Middle frontal gyrus (tissue), 1 donor: ENCODE measurements at regions not wholly inside any gene's neighbourhood (a gene's known extent, or its start where the extent isn't known, plus 50 kb on each side); places are given as distances from the start of the nearest gene placed in this dataset.
"Not testable (repeated sequence)": the region's sequence is repeated elsewhere in the genome, so short reads cannot be mapped to it uniquely, and the experiment has no call there.

Source experiments
- DNase-seq: peaks from one replicate; pipeline ENCODE4 v3.0.0-alpha.2; 2015; ENCODE audit warnings: low spot score; ENCODE audit errors: extremely low spot score

DNA sequence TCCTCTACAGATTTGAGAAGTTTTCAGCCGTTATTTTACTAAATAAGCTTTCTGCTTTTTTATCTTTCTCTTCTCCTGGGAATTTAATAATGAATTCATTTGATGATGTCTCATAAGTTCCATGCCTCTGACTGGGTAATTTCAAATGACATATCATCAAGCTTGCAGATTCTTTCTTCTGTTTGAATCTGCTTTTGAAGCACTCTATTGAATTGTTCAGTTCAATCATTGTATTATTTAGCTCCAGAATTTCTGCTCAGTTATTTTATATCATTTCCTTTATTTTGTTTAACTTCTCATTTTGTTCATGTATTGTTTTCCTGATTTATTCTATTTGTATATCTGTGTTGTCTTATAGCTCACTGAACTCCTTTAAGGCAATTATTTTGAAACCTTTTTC lies 196.9 kb upstream of the CNTNAP2 start:
- DNase-seq, result no peak

DNA sequence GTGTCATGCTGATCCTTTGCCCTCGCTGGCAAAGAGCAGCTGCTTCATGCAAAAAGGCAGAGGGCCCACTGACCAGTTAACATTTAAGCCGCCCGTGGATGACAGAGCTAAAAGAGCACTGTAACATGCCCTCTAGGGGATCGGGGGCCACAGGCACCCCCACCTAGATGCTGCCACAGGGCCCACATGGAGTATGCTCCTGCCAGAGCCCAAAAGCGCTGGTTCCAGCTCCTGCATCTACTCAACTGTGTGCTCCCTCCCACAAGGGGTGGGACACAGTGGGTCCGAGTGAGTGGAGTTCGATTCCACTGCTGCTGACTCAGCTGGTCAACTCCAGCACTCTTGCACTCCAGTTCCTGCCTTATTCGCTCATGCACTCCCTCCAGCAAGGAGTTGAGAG lies 199.8 kb upstream of the CNTNAP2 start:
- DNase-seq, result no peak

DNA sequence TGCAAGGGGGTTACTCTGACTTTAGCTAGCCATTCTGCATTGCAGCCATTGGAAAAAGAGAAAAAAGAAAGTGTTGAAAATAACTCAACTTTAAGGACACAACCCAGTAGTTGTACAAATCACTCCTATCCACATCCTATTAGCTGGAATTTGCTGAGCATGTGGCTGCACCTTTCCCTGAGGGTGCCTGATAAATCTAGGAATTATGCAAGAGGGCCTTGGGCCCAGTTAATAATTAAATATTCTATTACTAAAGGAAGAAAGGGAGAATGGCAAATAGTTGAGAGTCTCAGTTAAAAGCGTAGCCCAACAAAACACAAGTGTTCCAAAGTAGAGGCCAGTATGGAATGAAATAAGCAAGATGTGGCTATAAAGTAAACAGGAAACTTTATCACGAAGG lies 200.9 kb upstream of the CNTNAP2 start:
- DNase-seq, result no peak

DNA sequence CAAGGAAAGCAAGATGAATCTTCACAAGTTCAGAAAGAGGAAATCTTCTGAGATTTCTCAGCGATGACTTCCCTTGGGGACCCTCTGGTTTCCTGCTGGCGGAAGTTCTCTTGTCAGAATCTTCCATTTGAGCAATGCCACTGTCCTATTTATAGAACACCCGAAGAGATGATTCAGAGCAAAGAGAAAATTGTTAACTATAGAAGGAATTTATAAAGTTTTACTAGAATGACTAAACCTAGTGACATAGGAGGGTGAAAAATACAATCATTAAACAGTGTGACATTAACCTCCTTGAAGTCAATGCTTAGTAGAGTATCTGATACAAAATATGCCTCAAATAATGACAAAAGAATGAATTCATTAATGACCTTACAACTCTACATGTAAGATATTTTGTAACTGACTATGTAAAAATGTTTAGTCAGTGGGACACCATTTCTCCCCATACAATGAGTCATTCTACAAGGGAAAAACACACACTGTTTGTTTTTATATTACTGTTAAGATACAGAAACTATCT lies 206.5 kb upstream of the CNTNAP2 start:
- DNase-seq, result no peak

DNA sequence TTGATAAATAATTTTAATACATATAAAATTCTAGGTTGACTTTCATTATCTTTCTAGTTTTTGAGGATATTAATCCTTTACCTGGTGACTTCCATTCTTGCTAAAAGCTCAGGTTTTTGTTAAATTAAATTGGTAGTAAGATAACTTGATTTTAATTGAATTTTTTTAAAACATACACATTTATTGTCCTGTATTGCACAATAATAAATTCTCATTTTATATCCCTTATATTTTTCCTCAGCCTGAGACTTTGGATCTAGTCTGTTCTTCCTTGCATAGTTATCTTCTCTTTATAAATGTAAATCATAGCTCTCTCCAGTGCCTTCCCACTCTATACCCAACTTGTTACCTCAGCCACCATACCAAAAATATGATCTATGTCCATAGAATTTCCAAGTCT lies 212.9 kb upstream of the CNTNAP2 start:
- DNase-seq, result no peak

DNA sequence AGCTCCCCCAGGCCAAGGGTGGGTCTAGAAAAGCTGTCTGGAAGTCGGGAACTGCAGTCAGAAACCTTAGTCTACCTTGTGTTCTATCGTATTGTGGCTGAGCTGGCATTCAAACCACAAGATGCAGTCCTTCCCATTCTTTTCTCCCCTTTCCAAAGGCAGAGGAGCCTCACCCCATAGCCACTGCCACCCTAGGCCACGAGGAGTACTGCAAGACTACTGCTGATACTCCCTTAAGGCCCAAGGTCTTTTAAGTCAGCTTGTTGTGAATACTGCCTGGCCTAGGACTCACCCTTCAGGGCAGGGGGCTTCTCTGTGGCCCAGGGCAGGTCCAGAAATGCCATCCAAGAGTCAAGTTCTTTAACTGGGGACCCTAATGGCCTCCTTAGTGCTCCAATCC lies 214.5 kb upstream of the CNTNAP2 start:
- no peak for DNase-seq

DNA sequence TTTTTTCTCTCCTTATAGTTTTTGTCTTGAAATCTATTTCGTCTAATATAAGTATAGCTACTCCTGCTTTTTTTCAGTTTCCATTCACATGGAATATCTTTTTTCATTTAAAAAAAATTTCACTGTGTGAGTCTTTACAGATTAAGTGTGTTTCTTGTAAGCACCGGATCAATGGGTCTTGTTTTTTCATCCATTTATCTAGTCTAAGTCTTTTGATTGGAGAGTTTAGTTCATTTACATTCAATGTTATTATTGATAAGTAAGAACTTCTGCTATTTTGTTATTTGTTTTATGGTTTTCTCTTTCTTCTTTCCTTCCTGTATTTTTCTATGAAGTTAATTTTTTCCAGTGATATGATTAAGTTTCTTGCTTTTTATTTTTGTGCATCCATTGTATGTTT lies 216.7 kb upstream of the CNTNAP2 start:
- no peak for DNase-seq

DNA sequence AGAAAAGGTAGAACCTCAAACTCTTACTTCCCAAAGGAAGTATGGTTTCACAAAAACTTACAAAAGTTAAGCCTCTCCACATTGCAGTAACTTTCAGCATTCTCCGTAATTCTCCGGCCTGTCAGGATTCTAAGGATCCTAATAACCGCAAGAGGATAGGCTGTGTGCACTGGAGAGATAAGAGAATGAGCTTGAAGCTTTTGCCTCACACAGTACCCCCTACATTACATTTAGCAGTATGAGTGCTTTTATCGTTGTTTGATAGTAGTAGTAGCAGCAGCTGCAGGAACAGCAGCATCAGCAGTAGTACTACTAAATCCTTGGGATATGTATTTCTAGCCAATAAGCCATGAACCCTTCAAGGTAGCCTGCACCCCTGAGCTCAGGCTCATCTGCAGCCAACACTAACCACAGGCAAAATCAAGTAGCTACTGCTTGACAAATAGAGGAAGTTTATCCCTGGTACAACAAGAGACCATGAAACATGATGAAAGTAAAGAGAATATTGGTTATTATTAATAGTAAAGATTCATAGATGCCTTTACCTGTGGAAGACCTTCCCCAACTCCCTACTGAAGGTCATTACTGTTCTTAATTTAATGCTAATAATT lies 222.6 kb upstream of the CNTNAP2 start:
- DNase-seq, result no peak

DNA sequence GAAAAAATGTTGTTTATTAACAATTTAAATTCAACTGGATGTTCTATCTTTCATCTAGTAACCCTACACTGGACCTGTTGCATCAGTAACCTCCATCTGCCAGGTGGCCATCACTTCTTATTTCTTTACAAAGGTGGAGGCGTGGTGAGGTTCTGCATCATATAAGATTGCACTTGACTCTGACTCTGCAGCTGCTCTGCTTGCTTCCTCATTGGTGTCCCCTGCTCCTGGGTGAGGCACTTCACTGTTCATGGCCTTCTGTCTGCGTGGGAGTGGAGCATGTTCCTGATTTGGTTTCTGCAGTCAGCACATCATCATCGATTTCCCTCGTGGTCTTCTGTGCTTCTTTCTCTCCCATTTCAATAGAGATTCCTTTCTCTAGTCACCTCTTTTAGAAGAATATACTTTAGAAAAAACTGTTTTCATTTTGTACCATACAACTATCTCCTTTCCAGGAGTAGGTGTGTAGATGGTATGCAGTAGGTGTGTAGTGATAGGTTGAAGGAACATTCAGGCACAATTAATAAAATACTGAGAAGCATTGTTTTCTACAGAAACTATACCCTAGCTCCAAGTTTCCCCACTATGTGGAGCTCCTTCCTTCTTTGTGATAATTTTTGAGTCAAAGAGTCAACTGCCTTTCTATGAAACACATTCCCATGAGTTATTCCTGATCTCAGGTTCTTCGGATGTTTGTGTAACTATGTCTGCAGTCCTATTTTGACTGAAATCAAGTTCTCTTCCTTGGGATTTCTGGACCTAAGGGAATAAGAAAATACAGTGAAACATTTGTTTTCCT lies 231.7 kb upstream of the CNTNAP2 start:
- DNase-seq, result no peak

DNA sequence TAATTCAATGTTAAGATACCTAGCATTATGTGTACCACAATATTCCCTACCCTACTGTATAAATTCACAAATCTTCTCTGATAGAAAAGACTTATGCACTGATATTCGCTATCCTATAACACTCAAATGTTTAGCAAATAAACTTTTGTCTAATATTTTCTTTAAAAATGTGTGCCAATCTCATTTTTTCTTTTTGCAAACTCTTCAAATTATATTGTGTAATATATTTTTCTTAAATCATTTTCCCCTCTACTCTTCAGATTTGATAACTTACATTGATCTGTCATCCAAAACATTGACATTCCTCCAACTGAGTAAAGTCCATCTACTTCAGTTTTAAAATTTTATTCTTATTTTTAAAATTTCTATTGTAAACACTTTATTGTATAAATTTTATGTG lies 240.2 kb upstream of the CNTNAP2 start:
- no peak for DNase-seq

DNA sequence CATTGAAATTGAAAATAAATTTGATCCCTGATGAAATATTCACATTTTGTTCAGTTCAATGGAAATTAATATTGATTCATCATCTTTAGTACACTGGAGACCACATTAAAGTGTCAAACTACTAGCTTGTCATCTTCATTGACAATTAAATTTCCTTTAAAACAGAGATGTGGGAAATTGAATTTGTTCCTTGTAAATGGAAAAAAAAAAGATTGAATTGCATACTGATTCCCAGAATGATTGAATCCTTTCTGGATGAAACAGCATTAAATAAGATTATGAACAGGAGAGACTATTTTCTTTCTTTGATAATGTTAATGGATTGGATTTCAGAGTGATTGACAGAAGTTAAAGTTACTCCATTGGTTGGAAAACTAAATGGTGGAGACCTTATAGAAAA lies 241.3 kb upstream of the CNTNAP2 start:
- no peak for DNase-seq

DNA sequence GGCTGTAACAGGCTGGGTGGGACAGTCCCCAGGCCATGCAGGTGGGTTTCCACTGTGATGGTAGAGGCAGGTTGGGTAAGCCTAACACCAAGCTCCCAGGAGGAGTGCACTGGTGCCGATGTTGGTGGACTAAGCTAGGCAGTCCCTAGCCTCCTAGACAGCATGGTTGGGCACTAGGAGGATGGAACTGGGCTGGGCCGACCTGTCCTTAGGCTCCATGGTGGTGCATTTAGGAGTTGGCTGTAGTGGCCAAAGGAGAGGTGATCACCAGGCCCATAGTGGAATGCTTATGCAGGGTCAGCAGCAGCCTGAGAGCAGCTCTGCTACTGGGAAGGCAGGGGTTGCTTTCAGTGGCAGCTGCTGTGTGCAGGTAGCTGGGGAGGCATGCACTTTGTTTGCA lies 247.7 kb upstream of the CNTNAP2 start:
- no peak for DNase-seq

DNA sequence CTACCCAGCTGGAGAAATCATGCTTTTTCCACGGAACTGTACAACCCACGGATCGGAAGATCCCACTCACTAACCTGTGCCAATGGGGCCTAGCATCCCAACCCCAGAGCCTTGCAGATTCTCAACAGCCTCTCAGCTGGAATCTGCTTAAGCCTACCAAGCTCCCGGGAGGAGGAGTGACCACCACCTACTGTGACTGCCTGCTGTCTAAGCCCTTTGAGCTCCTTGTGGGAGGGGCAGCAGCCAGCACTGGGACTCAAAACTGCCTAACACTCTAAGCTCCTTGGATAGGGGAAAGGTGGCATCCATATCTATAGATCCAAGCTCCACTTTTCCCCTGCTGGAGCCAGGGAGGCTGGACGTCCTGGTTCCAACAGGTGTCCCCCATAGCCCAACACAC lies 254.4 kb upstream of the CNTNAP2 start:
- DNase-seq, result no peak

DNA sequence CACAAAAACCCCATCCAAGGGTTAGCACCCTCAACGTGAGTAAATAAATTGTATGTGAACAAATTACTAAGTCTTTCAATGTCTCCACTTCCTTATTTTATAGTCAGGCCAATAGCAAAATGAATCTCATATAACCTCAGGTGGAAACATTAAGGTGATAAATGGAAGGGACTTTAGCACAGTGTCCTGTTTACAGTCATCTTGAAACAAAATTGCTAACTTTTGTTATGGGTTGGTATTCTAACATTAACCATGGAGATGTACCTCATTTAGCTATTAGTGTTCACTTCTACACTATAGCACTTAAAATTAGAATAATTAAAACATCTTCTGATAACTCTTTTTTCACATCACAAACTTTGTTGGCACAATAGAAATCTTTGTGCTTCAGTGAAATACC lies 255.8 kb upstream of the CNTNAP2 start:
- no peak for DNase-seq

DNA sequence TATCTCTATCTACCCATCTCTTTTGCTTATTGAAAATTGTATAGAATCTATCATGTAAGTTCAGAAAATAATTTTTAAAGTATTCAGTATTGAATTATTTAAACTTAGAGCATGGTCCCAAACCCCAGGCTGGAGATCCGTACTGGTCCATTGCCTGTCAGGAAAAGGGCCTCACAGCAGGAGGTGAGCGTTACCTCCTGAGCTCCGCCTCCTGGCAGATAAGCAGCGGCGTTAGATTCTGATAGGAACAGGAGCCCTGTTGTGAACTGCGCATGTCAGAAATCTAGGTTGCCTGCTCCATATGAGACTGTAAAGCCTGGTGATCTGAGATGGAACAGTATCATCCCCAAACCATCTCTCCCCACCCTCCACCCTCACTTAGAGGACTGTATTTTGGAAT lies 266.0 kb upstream of the CNTNAP2 start:
- DNase-seq, result no peak

DNA sequence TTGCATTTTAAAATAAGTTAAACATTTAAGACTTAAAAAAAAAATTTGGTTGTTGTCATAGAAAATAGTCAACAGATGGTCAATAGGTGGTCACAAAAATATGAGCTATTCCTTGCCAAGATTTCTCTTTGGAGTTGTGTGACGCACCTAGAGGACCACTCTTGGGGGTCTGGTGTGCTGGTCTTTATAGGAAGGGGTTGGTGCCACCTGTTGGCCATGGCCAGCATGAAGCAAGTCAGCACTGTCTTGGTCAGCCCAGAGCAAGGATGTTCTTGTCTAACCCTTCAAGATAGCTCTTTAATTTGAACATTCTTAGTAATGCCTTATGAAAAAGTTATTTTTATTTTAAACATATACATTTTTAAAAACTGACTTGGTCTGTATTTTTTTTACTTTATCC lies 267.9 kb upstream of the CNTNAP2 start:
- DNase-seq, result no peak

DNA sequence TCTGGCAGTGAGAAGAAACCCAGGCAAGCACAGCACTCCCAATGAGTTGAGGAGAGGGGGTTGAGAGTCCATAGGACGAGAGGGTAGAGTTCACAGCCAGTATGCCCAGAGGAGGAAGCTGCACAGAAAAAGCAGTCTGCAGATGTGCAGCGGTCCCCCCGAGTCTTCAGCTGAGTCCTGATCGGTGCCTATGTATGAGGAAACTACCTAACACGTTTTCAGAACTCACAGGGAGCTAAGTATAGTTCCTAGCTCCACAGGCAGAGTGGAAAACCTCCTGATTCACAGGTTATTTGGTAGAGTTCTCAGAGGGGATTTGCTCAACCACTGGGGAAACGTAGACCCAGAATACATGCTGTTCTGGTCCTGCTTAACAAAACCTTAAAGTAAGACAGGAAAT lies 271.3 kb upstream of the CNTNAP2 start:
- DNase-seq, result no peak

DNA sequence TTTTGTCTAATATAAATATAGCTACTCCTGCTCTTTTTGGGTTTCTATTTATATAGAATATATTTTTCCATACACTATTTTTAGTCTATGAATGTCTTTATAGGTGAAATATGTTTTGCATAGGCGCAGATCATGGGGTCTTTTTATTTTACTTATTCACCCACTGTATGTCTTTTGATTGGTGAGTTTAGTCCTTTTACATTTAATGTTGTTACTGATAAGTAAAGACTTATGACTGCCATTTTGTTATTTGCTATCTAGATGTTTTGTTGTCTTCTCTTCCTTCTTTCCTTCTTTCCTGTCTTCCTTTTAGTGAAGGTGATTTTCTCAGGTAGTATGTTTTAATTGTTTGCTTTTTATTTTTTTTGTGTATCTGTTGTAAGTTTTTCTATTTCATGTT lies 276.8 kb upstream of the CNTNAP2 start:
- no peak for DNase-seq

DNA sequence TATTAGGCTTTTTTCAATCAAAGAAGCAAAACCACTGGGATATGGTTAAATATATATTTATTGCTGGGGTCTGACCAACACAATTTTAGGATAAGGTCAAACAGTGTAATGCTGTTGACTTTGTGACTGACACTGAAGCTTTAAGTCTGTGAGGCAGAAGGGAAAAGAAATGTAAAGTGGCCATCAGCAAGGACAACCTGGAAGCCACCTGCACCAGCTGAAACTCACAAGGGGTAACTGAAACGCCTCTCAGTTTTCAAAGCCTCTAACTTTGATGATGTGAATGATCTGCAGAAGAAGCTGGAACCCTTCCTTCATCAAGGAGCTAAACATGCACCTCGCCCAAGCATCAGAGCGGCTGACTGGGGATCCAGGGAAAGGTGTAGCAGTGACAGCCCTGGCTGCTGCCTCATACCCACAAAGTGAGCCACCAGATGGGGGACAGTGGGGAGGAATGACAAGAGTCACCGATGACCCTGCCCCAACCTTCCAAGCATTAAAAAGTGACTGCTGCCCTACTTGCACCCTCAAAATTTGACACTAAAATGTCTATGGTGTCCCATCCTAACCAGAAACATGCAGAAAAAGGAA lies 284.9 kb upstream of the CNTNAP2 start:
- no peak for DNase-seq

DNA sequence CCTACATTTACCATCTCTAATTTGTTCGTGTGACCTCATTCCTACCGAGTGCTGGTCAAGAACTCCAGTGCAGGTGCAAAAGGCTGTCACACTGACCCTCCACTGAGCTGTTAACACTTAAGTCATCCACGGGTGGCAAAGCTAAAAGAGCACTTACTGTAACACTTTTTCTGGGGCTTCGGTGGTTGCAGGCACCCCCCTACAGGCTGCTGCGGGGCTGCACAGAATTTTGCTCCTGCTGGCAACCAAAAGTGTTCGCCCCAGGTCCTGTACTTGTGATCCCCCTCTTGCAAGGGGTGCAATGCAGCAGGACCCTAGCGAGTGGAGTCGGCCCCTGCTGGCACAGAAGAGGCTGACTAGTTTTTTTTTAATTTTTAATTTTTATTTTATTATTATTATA lies 298.9 kb upstream of the CNTNAP2 start:
- no peak for DNase-seq

DNA sequence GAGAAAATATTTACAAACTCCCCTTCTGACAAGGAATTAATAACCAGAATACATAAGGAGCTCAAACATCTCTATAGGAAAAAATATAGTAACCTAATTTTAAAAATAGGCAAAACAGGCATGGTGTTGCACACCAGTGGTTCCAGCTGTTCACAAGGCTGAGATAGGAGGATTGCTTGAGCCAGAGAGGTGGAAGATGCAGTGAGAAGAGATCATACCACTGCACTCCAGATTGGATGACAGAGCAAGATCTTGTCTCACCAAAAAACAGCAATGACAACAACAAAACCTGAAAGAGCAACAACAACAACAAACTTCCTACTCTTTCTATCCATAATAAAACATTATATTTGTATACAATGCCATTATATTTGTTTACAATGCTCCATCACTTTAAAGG lies 304.4 kb upstream of the CNTNAP2 start:
- no peak for DNase-seq

DNA sequence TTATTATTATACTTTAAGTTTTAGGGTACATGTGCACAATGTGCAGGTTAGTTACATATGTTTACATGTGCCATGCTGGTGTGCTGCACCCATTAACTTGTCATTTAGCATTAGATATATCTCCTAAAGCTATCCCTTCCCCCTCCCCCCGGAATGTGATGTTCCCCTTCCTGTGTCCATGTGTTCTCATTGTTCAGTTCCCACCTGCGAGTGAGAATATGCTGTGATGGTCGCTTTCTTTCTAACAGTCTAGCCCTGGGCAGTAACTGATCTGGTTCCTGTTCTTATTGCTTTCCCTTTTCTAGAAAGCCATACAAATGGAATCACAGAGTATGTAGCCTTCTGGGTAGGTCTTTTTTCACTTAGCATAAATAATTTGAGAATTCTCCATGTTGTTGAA lies 311.1 kb upstream of the CNTNAP2 start:
- DNase-seq, result not testable (repeated sequence)

DNA sequence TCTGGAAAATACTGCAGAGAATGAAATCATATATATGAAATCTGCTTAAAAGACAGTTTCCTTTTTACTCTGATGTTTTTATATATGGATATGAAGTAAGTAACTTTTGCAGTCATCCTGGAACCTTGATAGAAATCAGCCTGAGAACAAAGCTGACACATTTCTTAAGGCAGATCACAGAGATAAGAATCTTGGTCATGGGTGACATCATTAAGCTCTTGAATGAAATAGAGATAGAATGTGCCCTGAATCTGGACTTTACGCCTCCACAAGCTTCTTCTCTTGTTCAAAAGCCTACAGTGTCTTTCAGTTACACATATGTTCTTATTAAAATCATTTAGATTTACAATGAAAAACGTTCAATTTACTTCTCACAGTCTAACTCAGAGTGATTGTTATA lies 319.1 kb upstream of the CNTNAP2 start:
- DNase-seq, result no peak
